ENCODE measurements at regions not wholly inside any gene's neighbourhood (a gene's known extent, or its start where the extent isn't known, plus 50 kb on each side); places are given as distances from the start of the nearest gene placed in this dataset.

- no peak for FAIRE-seq
- no peak for TF ChIP-seq CTCF (IDR thresholded peaks at IDR 0.05; ENCODE audit: insufficient read depth, missing control alignments)
- DNase-seq (ENCODE audit: insufficient read length, low spot score): no peak
These were observed 86.8 kb upstream of the SCEL start for GRCh38 chr13:77448689-77449088.

- FAIRE-seq (no peak), DNase-seq (ENCODE audit: insufficient read length, low spot score) (no peak)
- TF ChIP-seq CTCF (IDR thresholded peaks at IDR 0.05; ENCODE audit: insufficient read depth, missing control alignments): no peak
These were observed 92.0 kb upstream of the SCEL start for GRCh38 chr13:77443511-77443910.

GRCh38 chr13:77437267-77437666 is 98.2 kb upstream of the SCEL start:
- FAIRE-seq: no peak
- no peak for TF ChIP-seq CTCF (IDR thresholded peaks at IDR 0.05; ENCODE audit: insufficient read depth, missing control alignments)
- DNase-seq (ENCODE audit: insufficient read length, low spot score): no peak

GRCh38 chr13:77434289-77434688 is 101.2 kb upstream of the SCEL start:
- FAIRE-seq (no peak), DNase-seq (ENCODE audit: insufficient read length, low spot score) (no peak)
- no peak for TF ChIP-seq CTCF (IDR thresholded peaks at IDR 0.05; ENCODE audit: insufficient read depth, missing control alignments)

- no peak for FAIRE-seq
- no peak for DNase-seq (ENCODE audit: insufficient read length, low spot score)
- no peak for TF ChIP-seq CTCF (IDR thresholded peaks at IDR 0.05; ENCODE audit: insufficient read depth, missing control alignments)
These were observed 104.1 kb upstream of the SCEL start for GRCh38 chr13:77431449-77431848.

GRCh38 chr13:77430377-77430951 is 103.6 kb upstream of the MYCBP2 start:
- DNase-seq (ENCODE audit: insufficient read length, low spot score) (no peak), FAIRE-seq (no peak)
- TF ChIP-seq CTCF (IDR thresholded peaks at IDR 0.05; ENCODE audit: insufficient read depth, missing control alignments): no peak

GRCh38 chr13:77429320-77430142 is 102.6 kb upstream of the MYCBP2 start:
- DNase-seq (ENCODE audit: insufficient read length, low spot score): no peak
- FAIRE-seq: no peak
- TF ChIP-seq CTCF (IDR thresholded peaks at IDR 0.05; ENCODE audit: insufficient read depth, missing control alignments): no peak

Measured in D721Med (cell line).